Stomach (tissue), 8 donors: ENCODE measurements at regions not wholly inside any gene's neighbourhood (a gene's known extent, or its start where the extent isn't known, plus 50 kb on each side); places are given as distances from the start of the nearest gene placed in this dataset.

Source experiments
- DNase-seq, 2 donors: peaks; one replicate each; pipeline versions ENCODE4 v3.0.0 to v3.0.0-alpha.2; 2013 to 2019
- H3K27ac ChIP-seq, 5 donors: fragments of 200-600 bp in 4 of 5; sonication (generic) in 4 of 5; one replicate each; pipeline ENCODE4 v1.5.1; 2013 to 2019; ENCODE audit warnings: mild to moderate bottlenecking in 1 of 5, moderate library complexity in 1 of 5
- H3K27me3 ChIP-seq, 3 donors: fragments of 200-600 bp; sonication (generic); one replicate each; pipeline ENCODE4 v1.5.1; 2017 to 2019; ENCODE audit warnings: mixed run types in 1 of 3
- H3K36me3 ChIP-seq, 4 donors: fragments of 200-600 bp; sonication (generic); 1 replicate in 3 of 4; 2 replicates in 1 of 4; pipeline ENCODE4 v1.5.1; 2016 to 2019
- H3K4me1 ChIP-seq, 4 donors: fragments of 200-600 bp; sonication (generic); one replicate each; pipeline ENCODE4 v1.5.1; 2016 to 2019
- H3K4me3 ChIP-seq, 4 donors: fragments of 200-600 bp; sonication (generic) in 3 of 4; one replicate each; pipeline ENCODE4 v1.5.1; 2016 to 2019; ENCODE audit warnings: mild to moderate bottlenecking in 1 of 4
- H3K9me3 ChIP-seq, 4 donors: fragments of 200-600 bp; sonication (generic); one replicate each; pipeline ENCODE4 v1.5.1; 2016 to 2019
- CTCF ChIP-seq, 7 experiments: fragments of 450-650 bp in 4 of 7; fragments of 200-600 bp in 3 of 7; sonication (generic) in 3 of 7; IDR thresholded peaks; one replicate each; pipeline ENCODE4 v1.5.1; 2016 to 2019; ENCODE audit warnings: antibody characterized with exemption in 7 of 7, control low read depth in 2 of 7, mild to moderate bottlenecking in 1 of 7
- EP300 ChIP-seq: sonication (generic); formaldehyde crosslinking; IDR thresholded peaks from one replicate; pipeline ENCODE4 v1.6.1; 2017; ENCODE audit warnings: antibody characterized with exemption
- POLR2A ChIP-seq, 4 donors: fragments of 450-650 bp; IDR thresholded peaks; one replicate each; pipeline ENCODE4 v1.6.1; 2016; ENCODE audit warnings: antibody characterized with exemption in 4 of 4, control low read depth in 2 of 4, mild to moderate bottlenecking in 1 of 4, moderate library complexity in 1 of 4
- POLR2AphosphoS5 ChIP-seq, 3 donors: sonication (generic); formaldehyde crosslinking; IDR thresholded peaks; one replicate each; pipeline ENCODE4 v1.6.1; 2016; ENCODE audit warnings: antibody characterized with exemption in 3 of 3
- WGBS, 5 donors: extraction: QIAGEN DNeasy Blood & Tissue Kit in 3 of 5; methylation state at CpG; one replicate each; pipeline versions ENCODE4 v1.1.5 to v1.1.7; 2013 to 2018; 5-methylcytosine and 5-hydroxymethylcytosine counted together
- intact Hi-C: fragments of 100-400 bp; cut with DNase I; formaldehyde crosslinking; loops from one replicate; pipeline ENCODE4 v1.15.1; 2023; ENCODE audit warnings: low total_unique reads
- donor health status: healthy with polysubstance abuse.
- donor health status: Bipolar disorder and iron deficiency.
- donor health status: healthy.

DNA sequence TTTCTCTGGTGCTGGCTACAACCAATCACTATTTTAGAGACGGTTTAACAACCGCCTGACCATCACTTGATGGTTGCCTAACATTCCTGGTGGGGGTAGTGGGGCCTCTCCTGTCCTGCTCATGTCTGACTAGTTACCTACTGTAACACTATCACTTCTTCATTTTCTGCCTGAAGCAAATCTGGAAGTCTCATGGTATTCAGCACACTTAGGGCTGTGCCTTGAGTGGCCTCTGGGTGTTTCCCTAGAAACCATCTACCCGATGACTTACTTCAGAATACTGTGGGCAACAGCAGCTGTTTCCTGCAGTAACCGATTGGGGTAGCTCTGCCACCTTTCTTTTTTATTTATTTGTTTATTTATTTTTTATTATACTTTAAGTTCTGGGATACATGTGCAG is 880.1 kb upstream of the INTU start:
- intact Hi-C loops, result no loop called here
- no peaks in the 10 kb centered on the region for H3K36me3 ChIP-seq

DNA sequence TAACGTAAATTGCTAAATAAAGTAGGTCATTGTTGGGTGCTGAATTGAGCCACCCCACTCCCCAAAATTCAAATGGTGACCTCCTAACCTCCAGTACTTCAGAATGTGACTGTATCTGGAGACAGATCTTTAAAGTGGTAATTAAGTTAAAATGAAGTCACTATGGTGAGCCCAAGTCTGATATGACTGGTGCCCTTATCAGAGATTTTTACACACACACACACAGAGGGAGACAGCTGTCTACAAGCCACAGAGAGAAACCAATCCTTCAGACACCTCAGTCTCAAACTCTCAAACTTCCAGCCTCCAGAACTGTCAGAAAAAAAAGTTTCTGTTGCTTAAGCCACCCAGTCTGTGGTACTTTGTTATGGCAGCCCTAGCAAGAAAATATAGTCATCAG is 879.2 kb upstream of the INTU start:
- TF ChIP-seq CTCF (IDR thresholded peaks at IDR 0.05) (no peak), POLR2A (IDR thresholded peaks at IDR 0.05) (no peak)
- no peaks in the 10 kb centered on the region for H3K4me1 ChIP-seq
- no peaks in the 10 kb centered on the region for H3K36me3 ChIP-seq
- no peak overlapping the region for H3K4me3 ChIP-seq
- no peaks in the 10 kb centered on the region for H3K27me3 ChIP-seq
- H3K27ac ChIP-seq, result no peak overlapping the region
- H3K9me3 ChIP-seq, result no peaks in the 10 kb centered on the region
- intact Hi-C loops, result no loop called here
- 33 to 69% (median 59%) methylated on average over 1 of the region's 1 CpG for WGBS, 5 donors
- DNase-seq, result no peak

More for the DNA sequence above, 880.1 kb upstream of the INTU start:
- DNase-seq, result no peak
- no peak overlapping the region for H3K4me3 ChIP-seq
- H3K27me3 ChIP-seq, result no peaks in the 10 kb centered on the region
- WGBS, 5 donors, result 79 to 92% (median 85%) methylated on average over 4 of the region's 4 CpGs
- H3K9me3 ChIP-seq, result no peaks in the 10 kb centered on the region
- no peaks in the 10 kb centered on the region for H3K4me1 ChIP-seq
- no peak for TF ChIP-seq POLR2A (IDR thresholded peaks at IDR 0.05)
- TF ChIP-seq POLR2AphosphoS5 (IDR thresholded peaks at IDR 0.05), result no peak
- no peak for TF ChIP-seq EP300
- TF ChIP-seq CTCF (IDR thresholded peaks at IDR 0.05), result no peak
- H3K27ac ChIP-seq, result no peak overlapping the region

GRCh38 chr4:126755506-126755905 is 877.3 kb upstream of the INTU start:
- no peak for TF ChIP-seq POLR2AphosphoS5 (IDR thresholded peaks at IDR 0.05)
- no peak for TF ChIP-seq POLR2A (IDR thresholded peaks at IDR 0.05)
- TF ChIP-seq EP300, result no peak
- TF ChIP-seq CTCF (IDR thresholded peaks at IDR 0.05), result no peak
- H3K4me3 ChIP-seq, result no peak overlapping the region
- H3K36me3 ChIP-seq, result no peaks in the 10 kb centered on the region
- DNase-seq, result no peak
- no peaks in the 10 kb centered on the region for H3K9me3 ChIP-seq
- intact Hi-C loops, result no loop called here
- H3K27ac ChIP-seq, result no peak overlapping the region
- no peaks in the 10 kb centered on the region for H3K27me3 ChIP-seq
- no peaks in the 10 kb centered on the region for H3K4me1 ChIP-seq

DNA sequence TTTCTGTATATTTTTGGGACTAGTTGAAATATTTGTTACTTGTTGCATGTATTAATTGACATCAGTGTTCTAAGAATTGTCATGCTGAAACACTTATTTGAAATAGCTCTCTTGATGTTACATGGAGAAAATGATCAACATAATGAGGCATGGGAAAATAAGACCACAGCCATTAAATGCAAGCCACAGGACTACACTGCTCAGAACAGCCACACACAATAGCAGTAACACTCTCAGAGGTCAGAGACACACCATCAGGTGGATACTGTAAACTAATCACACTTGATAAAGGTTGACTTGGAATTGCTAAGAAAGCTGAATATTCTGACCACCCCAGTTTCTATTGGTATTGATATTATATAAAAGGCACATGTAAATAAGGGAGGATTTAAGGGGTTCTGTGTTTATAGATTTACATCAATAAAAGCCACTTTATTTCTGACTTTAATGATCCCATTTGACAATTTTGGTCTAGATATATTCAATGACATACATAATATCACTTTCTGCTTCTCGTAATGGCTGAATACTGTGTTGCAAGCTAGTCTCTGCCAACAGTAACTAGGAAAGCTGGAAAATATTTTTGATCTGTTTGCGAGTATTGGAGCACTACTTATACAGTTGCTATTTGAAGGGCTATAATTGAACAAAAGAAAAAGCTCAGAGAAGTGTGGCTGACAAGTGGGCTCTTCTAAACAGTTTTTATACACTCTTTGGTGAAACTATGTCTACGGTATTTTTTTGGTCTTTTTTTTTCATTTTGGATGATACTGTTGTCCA is 876.5 kb upstream of the INTU start:
- Histone ChIP-seq H3K27ac (no peak overlapping the region), H3K4me3 (no peak overlapping the region), H3K36me3 (no peaks in the 10 kb centered on the region), H3K9me3 (no peaks in the 10 kb centered on the region), H3K4me1 (no peaks in the 10 kb centered on the region), H3K27me3 (no peaks in the 10 kb centered on the region)
- 56 to 83% (median 69%) methylated on average over 3 of the region's 3 CpGs for WGBS, 5 donors
- TF ChIP-seq EP300 (no peak), POLR2A (IDR thresholded peaks at IDR 0.05) (no peak), POLR2AphosphoS5 (IDR thresholded peaks at IDR 0.05) (no peak), CTCF (IDR thresholded peaks at IDR 0.05) (no peak)
- intact Hi-C loops, result no loop called here
- DNase-seq, result no peak
